D341Med (cell line): ENCODE measurements at regions not wholly inside any gene's neighbourhood (a gene's known extent, or its start where the extent isn't known, plus 50 kb on each side); places are given as distances from the start of the nearest gene placed in this dataset.

ENCODE experiments used
- DNase-seq: peaks from one replicate; pipeline ENCODE4 v3.0.0; 2012; ENCODE audit warnings: low spot score

GRCh38 chr4:12852338-12853307 is 631.5 kb downstream of the RAB28 start:
- peak; percentile 54 for DNase-seq

- no peak for DNase-seq
Observed at GRCh38 chr4:12846368-12846767, 637.8 kb downstream of the RAB28 start.

- DNase-seq = no peak
Observed at GRCh38 chr4:12844141-12844540, 640.0 kb downstream of the RAB28 start.

- DNase-seq = no peak
Observed at GRCh38 chr4:12827966-12828365, 656.2 kb downstream of the RAB28 start.

GRCh38 chr4:12791536-12791935 is 692.6 kb downstream of the RAB28 start:
- DNase-seq = no peak

GRCh38 chr4:12787261-12787660 is 696.9 kb downstream of the RAB28 start:
- DNase-seq = no peak

GRCh38 chr4:12778706-12779105 is 705.4 kb downstream of the RAB28 start:
- no peak for DNase-seq

- DNase-seq = no peak
Observed at GRCh38 chr4:12778191-12778590, 705.9 kb downstream of the RAB28 start.

- DNase-seq = no peak
Observed at GRCh38 chr4:12770351-12770750, 713.8 kb downstream of the RAB28 start.

GRCh38 chr4:12761694-12762093 is 722.4 kb downstream of the RAB28 start:
- DNase-seq = no peak

GRCh38 chr4:12747154-12747553 is 737.0 kb downstream of the RAB28 start:
- no peak for DNase-seq

GRCh38 chr4:12746221-12746620 is 737.9 kb downstream of the RAB28 start:
- no peak for DNase-seq

GRCh38 chr4:12734586-12734985 is 749.6 kb downstream of the RAB28 start:
- DNase-seq = no peak

- DNase-seq = peak; percentile 52
Observed at GRCh38 chr4:12729384-12729783, 754.8 kb downstream of the RAB28 start.

- DNase-seq = no peak
Observed at GRCh38 chr4:12724510-12724909, 759.6 kb downstream of the RAB28 start.

GRCh38 chr4:12723849-12724447 is 760.2 kb downstream of the RAB28 start:
- no peak for DNase-seq

- DNase-seq = no peak
Observed at GRCh38 chr4:12716896-12717295, 767.2 kb downstream of the RAB28 start.

- no peak for DNase-seq
Observed at GRCh38 chr4:12712648-12713339, 771.3 kb downstream of the RAB28 start.

- DNase-seq = no peak
Observed at GRCh38 chr4:12707381-12708175, 776.6 kb downstream of the RAB28 start.

- DNase-seq = no peak
Observed at GRCh38 chr4:12703036-12703435, 781.1 kb downstream of the RAB28 start.

GRCh38 chr4:12701384-12701783 is 782.8 kb downstream of the RAB28 start:
- no peak for DNase-seq

- no peak for DNase-seq
Observed at GRCh38 chr4:12697970-12698369, 786.2 kb downstream of the RAB28 start.
